HG02973 (cell line): ENCODE measurements at regions not wholly inside any gene's neighbourhood (a gene's known extent, or its start where the extent isn't known, plus 50 kb on each side); places are given as distances from the start of the nearest gene placed in this dataset.

Experiments used
- ATAC-seq: cut with Tn5 transposase; IDR thresholded peaks from one replicate; pipeline ENCODE4 v1.9.1; 2021; ENCODE audit warnings: moderate library complexity; ENCODE audit not compliant: unreplicated experiment

GRCh38 chr3:55244247-55244646 is 242.9 kb downstream of the WNT5A start:
- ATAC-seq, result no peak

- ATAC-seq, result no peak
Observed at GRCh38 chr3:55243678-55244077, 243.4 kb downstream of the WNT5A start.

- no peak for ATAC-seq
Observed at GRCh38 chr3:55242921-55243320, 244.2 kb downstream of the WNT5A start.

DNA sequence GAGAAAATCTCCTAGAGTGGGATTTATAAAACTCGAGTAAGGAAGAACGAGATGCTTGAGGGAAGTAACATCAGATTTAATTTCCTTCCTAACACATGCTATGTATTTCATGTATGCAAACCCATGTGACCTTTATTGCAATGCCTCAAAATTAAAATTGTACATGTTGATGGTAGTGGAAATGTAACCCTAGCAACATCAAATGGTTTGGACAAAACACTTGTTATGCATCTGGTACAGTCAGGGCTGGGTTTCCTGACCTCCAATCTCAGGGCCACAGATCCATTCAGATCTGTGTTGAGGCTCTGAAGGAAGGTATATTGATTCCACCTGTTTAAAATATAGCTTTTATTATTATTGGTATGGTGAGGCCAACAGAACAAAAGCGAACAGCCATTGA is 246.0 kb downstream of the WNT5A start:
- ATAC-seq, result no peak

DNA sequence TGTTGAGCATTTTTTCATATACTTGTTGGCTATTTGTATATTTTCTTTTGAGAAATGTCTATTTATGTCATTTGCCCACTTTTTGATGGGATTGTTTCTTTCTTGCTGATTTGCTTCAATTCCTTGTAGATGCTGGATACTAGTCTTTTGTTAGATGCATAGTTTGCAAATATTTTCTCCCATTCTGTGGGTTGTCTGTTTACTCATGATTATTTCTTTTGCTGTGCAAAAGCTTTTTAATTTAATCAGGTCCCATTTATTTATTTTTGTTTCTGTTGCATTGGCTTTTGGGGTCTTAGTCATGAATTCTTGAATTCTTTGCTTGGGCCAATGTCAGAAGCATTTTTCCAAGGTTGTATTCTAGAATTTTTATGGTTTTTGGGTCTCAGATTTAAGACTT is 251.7 kb downstream of the WNT5A start:
- ATAC-seq, result no peak

DNA sequence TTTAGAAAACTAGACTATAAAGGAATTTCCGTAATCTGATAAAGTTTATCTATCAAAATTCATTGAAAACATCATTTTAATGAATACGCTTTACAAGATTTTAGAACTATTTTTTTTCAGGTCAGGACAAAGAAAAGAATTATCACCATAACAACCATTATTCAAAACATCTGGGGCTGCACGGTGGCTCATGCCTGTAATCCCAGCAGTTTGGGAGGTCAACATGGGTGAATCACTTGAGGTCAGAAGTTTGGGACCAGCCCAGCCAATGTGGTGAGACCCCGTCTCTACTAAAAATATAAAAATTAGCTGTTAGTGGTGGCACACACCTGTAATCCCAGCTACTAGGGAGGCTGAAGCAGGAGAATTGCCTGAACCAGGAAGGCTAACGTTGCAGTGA is 260.4 kb downstream of the WNT5A start:
- no peak for ATAC-seq

- no peak for ATAC-seq
Observed at GRCh38 chr3:55218577-55218976, 268.5 kb downstream of the WNT5A start.

- no peak for ATAC-seq
Observed at GRCh38 chr3:55207744-55208143, 279.4 kb downstream of the WNT5A start.

- ATAC-seq, result no peak
Observed at GRCh38 chr3:55205990-55206389, 278.1 kb upstream of the LRTM1 start.

DNA sequence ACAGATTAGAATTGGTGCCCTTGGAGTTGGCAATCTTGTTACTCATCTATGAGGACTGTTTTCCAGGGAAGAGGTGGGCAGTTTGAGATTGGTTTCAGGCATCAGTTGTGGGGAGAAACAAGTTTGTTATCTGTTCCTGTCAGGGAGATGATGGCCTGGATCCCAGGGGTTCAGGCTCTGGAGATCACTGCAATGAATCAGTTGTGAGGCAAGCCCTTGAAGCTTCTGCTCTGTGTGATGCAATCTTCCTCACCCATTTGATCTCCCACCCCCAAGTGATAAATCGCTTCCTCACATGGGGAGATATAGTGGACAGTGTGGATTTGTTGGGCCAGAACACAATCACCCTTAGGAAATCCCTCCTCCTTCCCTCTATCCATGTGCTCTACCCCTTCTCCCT is 276.6 kb upstream of the LRTM1 start:
- no peak for ATAC-seq

GRCh38 chr3:55203546-55203945 is 275.7 kb upstream of the LRTM1 start:
- ATAC-seq, result no peak

- ATAC-seq, result no peak
Observed at GRCh38 chr3:55203006-55203405, 275.1 kb upstream of the LRTM1 start.

GRCh38 chr3:55202326-55202725 is 274.5 kb upstream of the LRTM1 start:
- no peak for ATAC-seq

- ATAC-seq, result no peak
Observed at GRCh38 chr3:55201779-55202178, 273.9 kb upstream of the LRTM1 start.

- ATAC-seq, result no peak
Observed at GRCh38 chr3:55200906-55201305, 273.0 kb upstream of the LRTM1 start.

DNA sequence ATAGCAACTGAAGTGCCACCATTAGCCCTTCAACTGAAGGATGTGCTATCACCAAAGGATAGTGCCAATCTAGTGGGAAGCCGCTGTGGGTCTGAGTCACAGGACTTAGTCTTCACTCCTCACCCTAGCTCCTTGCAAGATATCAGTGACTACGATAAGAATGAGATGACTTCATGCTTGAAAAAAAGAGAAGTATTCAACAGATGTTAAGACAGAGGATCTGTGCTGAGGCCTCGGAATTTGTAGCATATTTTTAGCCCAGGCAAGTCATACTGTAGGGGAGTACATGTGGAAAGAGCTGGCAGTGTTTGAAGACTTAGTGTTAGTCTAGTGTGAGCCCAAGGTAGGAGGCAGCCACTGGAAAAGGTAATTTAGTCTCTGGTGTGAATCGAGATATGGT is 270.7 kb upstream of the LRTM1 start:
- ATAC-seq, result no peak

GRCh38 chr3:55197021-55197420 is 269.2 kb upstream of the LRTM1 start:
- no peak for ATAC-seq

DNA sequence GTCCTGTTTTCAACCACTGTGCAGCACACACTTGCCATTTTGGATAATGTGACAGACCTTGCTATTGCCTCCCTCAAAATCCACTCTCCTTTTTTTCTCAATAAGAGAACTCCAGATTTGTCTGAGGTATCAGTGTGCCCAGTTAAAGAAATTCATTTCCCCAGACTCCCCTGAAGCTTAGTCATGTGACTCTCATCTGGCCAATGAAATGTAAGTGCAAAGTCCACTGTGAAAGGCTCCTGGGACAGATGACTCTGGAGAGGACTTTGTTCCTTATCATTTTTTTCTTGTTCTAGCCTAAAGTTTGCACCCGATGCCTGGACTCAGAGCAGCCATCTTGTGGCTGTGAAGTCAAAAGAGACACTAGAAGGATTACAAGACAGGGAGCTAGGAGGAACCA is 268.6 kb upstream of the LRTM1 start:
- ATAC-seq, result no peak

DNA sequence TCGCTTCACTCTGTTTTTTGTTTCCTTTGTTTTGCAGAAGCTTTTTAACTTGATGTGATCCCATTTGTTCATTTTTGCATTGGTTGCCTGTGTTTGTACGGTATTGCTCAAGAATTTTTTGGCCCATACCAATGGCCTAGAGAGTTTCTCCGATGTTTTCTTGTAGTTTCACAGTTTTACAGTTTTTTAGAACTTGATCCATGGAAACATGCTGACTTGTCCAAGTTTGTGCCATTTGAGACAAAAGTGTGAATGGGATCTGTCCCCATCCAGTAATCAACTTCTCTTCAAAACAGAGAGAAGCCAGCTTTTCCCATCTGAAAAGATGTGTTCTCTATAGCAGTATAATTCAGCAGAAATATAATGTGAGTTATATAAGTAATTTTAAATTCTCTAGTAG is 266.5 kb upstream of the LRTM1 start:
- no peak for ATAC-seq

DNA sequence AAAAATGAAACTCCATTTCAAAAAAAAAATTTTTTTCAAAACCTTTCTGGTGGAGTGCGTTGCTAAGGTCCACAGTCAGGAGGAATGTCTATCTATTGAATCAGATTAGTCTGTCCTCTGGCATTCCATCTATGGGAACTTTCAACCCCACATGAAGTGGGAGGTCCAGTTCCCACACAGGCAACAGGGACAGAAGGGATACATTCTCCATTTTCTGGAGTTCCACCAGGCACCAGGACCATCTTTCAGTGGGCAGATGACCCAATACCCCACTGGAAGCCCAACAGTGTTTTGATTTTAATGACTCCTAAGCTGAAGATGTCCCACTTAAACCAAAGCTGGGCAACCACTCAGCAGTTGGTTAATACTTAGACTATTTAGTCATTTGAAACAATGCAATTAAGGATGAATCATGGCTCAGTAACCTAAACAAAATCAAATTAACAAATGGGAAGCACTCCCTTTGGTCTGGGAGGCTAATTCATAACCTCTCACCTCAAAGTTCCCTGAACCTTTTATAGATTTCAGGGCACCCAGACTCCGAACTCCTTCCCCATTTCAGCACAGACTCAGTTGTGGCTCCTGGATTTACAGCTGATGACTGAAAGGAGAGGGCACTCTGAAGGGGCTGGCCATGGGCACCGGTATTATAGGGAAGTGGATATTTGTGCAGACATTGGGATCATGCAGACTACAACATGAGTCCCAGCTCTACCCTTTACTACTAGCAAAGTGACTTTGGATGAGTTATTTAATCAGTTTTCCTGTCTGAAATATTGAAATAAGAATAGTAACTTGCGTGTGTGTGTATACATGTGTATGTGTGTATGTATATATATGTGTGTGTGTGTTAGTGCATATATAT is 264.3 kb upstream of the LRTM1 start:
- no peak for ATAC-seq

GRCh38 chr3:55190331-55190730 is 262.5 kb upstream of the LRTM1 start:
- no peak for ATAC-seq

- ATAC-seq, result no peak
Observed at GRCh38 chr3:55189359-55189801, 261.5 kb upstream of the LRTM1 start.

GRCh38 chr3:55185380-55185779 is 257.5 kb upstream of the LRTM1 start:
- ATAC-seq, result no peak
